Peyer's patch (tissue), 4 donors: ENCODE measurements at regions not wholly inside any gene's neighbourhood (a gene's known extent, or its start where the extent isn't known, plus 50 kb on each side); places are given as distances from the start of the nearest gene placed in this dataset.

ENCODE experiments used
- POLR2A ChIP-seq, 2 donors: fragments of 450-650 bp; IDR thresholded peaks; one replicate each; pipeline ENCODE4 v1.5.1; 2017; ENCODE audit warnings: antibody characterized with exemption in 2 of 2, mild to moderate bottlenecking in 2 of 2, moderate library complexity in 2 of 2
- TF ChIP-seq, protein P1 (sequence below), 6 experiments: fragments of 450-650 bp in 4 of 6; fragments of 200-600 bp in 2 of 6; sonication (generic) in 1 of 6; IDR thresholded peaks; one replicate each; pipeline ENCODE4 v1.5.1; 2017 to 2019; ENCODE audit warnings: antibody characterized with exemption in 6 of 6, mild to moderate bottlenecking in 3 of 6, moderate library complexity in 1 of 6

DNA sequence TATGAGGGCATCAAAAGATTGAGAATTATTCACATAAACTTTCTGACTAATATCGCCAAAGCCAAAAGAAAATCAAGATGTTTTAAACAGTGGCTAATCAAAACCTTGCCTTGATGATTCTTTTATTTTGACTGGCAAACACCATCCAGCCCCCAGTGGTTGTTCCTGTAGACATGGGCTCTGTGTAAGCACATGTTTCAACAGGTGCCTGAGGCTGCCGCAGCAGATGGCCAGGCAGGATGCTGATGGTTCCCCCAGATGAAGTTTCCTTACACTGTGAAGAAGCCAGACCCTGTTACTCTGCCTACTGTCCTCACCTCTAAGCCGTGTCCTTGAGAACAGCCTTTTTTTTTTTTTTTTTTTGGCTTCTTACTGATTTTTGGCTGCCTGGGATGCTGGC is 146.5 kb downstream of the RAB11FIP2 start:
- TF ChIP-seq, protein P1, sequence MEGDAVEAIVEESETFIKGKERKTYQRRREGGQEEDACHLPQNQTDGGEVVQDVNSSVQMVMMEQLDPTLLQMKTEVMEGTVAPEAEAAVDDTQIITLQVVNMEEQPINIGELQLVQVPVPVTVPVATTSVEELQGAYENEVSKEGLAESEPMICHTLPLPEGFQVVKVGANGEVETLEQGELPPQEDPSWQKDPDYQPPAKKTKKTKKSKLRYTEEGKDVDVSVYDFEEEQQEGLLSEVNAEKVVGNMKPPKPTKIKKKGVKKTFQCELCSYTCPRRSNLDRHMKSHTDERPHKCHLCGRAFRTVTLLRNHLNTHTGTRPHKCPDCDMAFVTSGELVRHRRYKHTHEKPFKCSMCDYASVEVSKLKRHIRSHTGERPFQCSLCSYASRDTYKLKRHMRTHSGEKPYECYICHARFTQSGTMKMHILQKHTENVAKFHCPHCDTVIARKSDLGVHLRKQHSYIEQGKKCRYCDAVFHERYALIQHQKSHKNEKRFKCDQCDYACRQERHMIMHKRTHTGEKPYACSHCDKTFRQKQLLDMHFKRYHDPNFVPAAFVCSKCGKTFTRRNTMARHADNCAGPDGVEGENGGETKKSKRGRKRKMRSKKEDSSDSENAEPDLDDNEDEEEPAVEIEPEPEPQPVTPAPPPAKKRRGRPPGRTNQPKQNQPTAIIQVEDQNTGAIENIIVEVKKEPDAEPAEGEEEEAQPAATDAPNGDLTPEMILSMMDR (IDR thresholded peaks at IDR 0.05): no peak
- no peak for TF ChIP-seq POLR2A (IDR thresholded peaks at IDR 0.05)
